GM21447 (cell line): ENCODE measurements at regions not wholly inside any gene's neighbourhood (a gene's known extent, or its start where the extent isn't known, plus 50 kb on each side); places are given as distances from the start of the nearest gene placed in this dataset.

Source experiments
- ATAC-seq: cut with Tn5 transposase; IDR thresholded peaks from one replicate; pipeline ENCODE4 v1.9.1; 2021; ENCODE audit not compliant: unreplicated experiment

GRCh38 chr20:40495956-40496355, 193.1 kb downstream of the MAFB start:
- ATAC-seq, result no peak

DNA sequence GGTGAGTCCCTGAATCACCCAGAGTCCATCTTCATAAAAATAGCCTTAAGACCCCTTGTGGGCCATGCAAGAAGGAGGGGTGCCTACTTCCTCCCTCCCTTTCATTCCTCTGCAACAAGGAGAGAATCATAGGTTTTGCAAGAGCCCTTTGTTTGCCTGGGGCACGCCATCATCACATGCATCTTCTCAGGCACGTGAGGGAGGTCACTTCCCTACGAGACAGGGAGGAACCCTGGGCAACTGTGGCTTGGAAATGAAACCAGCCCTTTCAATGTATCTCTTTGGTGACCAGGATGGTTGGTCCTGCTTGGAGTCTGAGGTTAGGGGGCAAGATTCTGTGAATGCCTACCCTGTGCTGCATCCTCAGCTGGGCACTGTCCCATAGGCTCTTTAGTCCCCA, 194.8 kb downstream of the MAFB start:
- ATAC-seq, result no peak

DNA sequence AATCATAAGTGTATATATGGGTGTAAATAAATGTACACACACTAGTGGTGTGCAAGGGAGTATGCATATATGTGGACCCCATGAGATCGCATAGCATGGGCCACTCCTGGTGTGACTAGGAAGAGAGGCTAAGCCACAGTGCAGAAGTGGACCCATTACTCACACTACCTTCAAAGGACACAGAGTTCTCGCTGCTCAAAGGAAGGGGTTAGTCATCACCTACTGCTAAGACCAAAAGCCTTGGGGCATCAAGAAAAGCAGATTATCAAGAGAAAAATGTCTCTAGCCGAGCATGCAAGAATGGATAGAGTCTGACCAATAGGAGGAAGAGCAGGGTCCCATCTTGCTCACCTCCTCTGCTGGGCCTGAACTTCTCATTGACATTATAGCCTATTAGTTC, 195.5 kb downstream of the MAFB start:
- no peak for ATAC-seq

GRCh38 chr20:40493071-40493470, 196.0 kb downstream of the MAFB start:
- no peak for ATAC-seq

- no peak for ATAC-seq
Observed at GRCh38 chr20:40491009-40491590, 197.9 kb downstream of the MAFB start.

DNA sequence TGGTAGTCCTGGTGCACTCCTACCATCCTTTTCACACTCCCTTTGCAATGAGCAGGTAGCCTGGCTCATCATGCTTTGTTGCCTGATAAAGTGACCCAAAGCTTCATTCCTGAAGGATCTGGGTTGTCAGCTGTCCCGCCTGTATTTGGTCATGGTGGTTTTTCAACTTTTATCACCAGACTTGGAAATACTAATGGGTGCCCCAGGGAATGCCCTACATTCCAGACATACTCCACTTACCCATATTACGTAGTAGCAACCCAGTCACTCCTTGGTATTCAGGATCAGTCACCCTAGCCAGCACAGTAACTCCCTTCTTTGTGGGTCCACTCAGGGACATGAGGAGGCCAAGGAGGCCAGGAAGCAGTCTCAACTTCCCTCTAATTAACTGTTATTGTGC, 199.2 kb downstream of the MAFB start:
- ATAC-seq, result no peak

DNA sequence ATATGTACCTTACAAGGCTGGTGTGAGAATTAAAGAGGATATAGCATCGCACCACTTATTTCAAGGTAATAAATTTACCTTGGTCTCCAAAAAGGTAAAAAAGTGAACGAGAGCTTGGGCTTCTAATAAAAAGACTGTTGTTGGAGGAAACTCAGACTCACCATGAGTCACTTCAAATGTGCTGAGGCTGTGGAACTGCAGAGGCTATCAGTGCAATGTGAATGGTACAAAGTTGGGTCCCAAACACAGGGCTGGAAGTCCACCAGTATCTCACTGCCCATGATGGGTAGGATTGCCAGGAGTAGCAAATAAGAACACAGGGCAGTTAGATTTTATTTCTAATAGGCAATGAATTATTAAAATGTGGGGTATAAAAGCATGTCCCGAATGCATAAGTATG, 200.6 kb downstream of the MAFB start:
- no peak for ATAC-seq

- ATAC-seq, result no peak
Observed at GRCh38 chr20:40486297-40486696, 202.7 kb downstream of the MAFB start.

DNA sequence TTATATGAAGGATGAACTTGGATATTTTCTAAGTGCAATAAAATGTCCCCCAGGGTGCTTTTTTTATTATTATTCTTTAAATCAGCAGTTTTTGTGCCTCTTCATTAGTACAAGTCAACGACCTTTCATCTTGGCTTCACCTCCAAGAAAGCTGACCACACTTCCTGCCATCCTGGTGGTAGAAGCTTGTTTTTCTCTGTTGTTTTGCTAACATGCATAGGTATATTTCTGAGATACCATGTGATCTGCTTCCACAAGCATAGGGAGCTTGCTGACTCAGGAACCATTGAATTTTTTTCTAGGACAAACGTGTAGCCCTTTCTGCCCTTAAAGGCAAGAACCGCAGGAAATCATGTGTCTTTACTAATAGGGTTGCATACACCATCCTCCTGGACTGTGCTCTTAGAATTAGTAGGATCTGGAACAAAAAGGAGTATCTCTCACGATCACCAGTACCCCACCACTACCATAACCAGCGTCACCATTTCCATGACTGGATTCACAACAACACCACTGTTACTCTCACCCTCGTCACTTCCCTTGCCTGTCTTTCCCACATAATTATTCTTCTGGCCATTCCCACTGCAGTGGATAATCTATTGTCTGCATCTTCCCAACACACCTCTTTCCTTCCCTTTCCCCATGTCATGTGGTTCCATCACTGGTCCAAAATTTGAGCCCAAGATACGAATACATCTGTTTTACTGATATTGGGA, 207.1 kb downstream of the MAFB start:
- ATAC-seq, result no peak

GRCh38 chr20:40481337-40481736, 207.7 kb downstream of the MAFB start:
- no peak for ATAC-seq

GRCh38 chr20:40477805-40478204, 211.2 kb downstream of the MAFB start:
- ATAC-seq, result no peak

DNA sequence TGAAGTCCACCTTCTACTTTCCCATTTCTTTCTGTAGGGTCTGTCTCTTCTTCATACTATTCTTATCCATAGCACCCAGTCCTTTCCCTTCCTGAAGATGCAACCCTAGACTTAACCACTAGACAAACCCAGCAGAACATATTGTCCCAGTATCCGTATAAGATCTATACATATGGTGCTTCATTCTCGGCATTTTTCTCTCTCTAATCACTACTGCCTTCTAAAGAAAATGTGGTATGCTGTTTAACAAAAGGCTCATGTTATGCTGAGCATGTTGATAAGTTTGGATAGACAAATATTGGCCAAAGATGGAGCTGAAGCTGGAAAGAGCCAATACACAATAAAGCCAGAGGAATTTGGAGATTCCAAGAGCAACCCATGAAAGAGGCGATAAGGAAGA, 212.6 kb downstream of the MAFB start:
- ATAC-seq, result no peak

- ATAC-seq, result no peak
Observed at GRCh38 chr20:40472905-40473304, 216.1 kb downstream of the MAFB start.

- no peak for ATAC-seq
Observed at GRCh38 chr20:40471261-40471629, 217.8 kb downstream of the MAFB start.

DNA sequence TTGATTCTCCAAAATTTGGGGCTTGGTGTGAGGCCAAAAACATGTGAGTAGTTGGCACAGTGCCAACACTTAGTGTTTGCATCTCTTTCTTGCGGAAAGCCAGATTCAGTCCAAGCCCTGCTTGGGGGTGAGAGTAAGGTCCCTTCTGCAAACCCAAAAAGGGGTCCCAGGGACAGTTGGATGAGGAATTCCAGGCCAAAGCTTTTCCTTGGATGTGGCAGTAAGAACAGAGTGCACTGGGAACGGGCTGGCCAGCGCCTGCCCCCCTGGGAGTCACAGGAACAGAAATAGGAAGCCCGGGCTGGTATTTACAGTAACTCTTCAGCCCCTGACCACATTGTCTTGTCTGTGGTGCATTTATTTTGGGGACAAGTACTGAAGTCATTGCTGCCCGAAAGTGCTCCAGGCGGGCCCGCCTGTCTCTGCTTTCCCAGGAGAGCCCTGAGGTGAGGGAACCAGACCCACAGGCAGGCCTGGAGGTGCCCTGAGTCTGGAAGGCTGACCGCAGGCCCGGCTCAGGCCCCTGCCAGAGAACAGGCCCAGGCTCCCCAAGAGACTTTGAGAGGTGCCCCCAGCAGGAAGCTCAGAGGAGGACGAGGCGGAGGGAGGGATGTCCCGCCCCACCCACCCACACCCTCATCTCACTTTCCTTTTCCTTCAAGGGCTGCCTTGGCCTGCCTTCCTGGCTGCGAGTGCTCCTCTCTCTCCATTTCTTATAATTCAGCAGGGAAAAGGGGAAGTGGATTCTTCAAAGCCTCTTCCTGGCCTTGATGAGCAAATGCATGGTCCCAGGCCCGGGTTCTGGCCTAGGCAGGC, 218.4 kb downstream of the MAFB start:
- no peak for ATAC-seq

DNA sequence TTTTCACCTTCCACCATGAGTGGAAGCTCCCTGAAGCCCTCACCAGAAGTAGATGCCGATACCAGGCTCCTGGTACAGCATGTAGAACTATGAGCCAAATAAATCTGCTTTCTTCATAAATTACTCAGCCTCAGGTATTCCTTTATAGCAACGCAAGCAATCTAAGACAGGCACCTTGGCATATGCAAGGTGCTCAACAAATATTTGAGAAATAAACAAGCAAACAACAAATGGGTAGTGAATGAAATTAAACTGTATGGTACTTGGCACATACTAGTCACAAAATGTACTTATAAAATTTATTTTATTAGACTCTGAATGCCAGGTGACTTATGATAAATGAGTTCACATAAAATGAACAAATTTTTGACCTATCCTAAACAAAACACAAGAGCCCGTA, 220.3 kb downstream of the MAFB start:
- ATAC-seq, result no peak

DNA sequence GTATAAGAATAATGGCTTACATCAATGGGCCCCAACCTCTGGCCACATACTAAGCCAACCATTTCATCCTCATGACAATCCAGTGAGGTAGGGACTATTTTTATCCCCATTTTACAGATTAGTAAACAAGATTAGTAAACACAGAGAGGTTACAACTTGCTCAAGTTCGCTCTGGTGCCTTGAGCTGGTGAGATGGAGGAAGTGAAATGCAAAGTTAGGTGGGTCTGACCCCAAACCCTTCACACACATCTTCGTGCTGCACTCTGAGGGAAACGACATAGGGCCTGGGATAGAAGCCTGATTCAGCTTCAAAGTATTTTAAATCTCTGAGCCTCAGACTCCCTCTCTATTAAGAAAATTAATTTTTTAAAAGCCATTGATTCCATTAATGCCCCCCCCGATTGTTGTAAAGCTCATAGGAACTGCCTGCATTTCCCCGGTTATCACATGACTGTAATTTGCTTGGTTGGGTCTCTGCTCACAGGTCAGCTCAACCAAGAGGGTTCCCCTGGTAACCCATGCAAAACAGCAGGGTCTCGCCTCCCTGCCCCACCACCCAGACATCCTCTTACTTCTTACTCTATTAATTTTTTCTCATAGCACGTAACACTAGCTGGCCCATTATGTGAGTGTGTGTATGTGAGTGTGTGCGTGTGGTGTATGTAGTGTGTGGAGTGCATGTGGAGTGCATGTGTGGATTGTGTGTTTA, 221.2 kb downstream of the MAFB start:
- ATAC-seq, result no peak

- no peak for ATAC-seq
Observed at GRCh38 chr20:40467067-40467466, 222.0 kb downstream of the MAFB start.

DNA sequence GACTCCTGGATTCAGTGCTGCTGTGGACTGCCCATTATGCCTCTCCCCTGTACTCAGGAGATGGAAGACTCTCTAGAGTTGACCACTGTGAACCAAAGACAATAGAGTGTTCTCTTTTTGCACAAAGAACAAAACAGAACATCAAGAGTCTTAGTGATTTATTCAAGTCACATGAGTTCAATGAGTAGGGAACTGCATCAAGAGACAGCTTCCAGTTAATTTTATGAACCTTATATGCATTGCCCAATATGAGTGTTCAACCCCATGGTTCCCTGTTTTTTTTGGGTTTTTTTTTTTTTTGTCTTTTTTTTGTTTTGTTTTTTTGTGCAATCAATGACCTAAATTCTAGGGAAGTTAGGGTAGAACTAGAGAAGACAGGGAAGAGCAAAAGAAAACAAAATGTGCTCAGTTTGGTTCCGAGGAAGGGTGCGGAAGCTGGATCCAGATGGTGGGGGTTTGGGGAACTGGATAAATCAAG, 224.3 kb downstream of the MAFB start:
- ATAC-seq, result no peak

GRCh38 chr20:40463171-40463570, 225.9 kb downstream of the MAFB start:
- ATAC-seq, result no peak

GRCh38 chr20:40462566-40462965, 226.5 kb downstream of the MAFB start:
- ATAC-seq, result no peak
